Fibroblast of the aortic adventitia (primary cell): ENCODE measurements at regions not wholly inside any gene's neighbourhood (a gene's known extent, or its start where the extent isn't known, plus 50 kb on each side); places are given as distances from the start of the nearest gene placed in this dataset.
A peak's percentile ranks its signal among the peaks of the same experiment; 100 is the strongest.

ENCODE experiments used
- DNase-seq: peaks from one replicate; pipeline ENCODE4 v3.0.0-alpha.2; 2010; ENCODE audit warnings: low read depth
- H3K4me3 ChIP-seq: 2 replicates; pipeline ENCODE4 v1.5.1; 2011; ENCODE audit warnings: low read depth, mild to moderate bottlenecking, control low read depth, low read length, moderate library complexity
- TF ChIP-seq, protein P1 (sequence below): IDR thresholded peaks from 2 replicates; pipeline ENCODE4 v1.5.1; 2011; ENCODE audit warnings: mild to moderate bottlenecking, low read length, control low read depth, inconsistent platforms; ENCODE audit not compliant: insufficient read depth

DNA sequence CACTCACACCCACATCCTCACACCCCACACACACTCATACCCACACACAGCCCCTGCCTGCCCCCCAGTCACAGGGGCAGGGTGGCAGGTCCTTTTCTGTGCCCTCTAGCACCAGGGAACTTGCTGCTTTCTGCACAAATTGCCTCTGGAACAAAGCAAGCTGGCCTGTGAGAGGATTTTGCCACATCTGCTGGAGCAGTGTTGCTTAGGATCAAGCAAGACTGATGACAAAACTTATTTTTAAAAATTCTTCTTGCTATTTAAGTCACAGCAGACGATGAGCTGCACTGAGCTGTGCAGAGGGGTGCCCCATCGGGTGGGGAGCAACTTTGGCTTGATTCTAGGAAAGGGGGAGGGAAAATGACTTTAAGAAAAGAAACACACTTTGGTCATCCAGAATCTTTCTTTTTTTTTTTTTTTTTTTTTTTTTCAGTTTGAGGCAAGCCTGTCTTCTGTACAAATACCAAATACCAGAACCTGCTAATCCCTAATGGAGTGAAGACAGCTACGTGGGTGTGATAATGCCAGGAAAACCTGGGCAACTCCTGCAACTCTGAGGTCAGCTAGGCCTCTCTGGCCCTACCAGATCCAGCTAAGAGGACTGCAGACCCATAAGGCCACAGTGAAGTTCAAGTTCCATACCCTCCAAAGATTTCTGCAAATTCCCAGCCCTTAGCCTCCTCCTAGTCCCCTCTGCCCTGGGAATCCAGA is 195.3 kb downstream of the ABHD5 start:
- DNase-seq: no peak
- TF ChIP-seq, protein P1, sequence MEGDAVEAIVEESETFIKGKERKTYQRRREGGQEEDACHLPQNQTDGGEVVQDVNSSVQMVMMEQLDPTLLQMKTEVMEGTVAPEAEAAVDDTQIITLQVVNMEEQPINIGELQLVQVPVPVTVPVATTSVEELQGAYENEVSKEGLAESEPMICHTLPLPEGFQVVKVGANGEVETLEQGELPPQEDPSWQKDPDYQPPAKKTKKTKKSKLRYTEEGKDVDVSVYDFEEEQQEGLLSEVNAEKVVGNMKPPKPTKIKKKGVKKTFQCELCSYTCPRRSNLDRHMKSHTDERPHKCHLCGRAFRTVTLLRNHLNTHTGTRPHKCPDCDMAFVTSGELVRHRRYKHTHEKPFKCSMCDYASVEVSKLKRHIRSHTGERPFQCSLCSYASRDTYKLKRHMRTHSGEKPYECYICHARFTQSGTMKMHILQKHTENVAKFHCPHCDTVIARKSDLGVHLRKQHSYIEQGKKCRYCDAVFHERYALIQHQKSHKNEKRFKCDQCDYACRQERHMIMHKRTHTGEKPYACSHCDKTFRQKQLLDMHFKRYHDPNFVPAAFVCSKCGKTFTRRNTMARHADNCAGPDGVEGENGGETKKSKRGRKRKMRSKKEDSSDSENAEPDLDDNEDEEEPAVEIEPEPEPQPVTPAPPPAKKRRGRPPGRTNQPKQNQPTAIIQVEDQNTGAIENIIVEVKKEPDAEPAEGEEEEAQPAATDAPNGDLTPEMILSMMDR: no peak
- H3K4me3 ChIP-seq: no peak overlapping the region

DNA sequence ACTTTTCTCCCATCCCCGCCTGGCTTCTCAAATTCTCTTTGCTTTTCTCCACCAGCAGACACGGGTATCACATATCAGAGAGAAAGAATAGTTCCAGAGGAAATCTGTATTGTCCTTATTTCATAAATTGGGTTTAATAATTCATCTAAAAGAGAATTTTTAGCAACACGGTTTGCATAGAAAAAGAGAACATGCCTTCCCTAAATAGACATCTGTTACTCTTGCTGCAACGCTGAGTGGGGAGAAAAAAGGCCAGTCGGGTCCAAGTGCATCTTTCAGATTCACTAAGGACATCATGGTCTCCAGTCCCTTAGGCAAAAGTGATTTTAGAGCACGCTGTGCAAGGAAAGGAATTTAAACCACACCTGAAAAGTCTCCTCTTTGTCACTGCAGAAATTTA is 201.3 kb downstream of the ABHD5 start:
- DNase-seq: no peak
- TF ChIP-seq, protein P1: no peak

DNA sequence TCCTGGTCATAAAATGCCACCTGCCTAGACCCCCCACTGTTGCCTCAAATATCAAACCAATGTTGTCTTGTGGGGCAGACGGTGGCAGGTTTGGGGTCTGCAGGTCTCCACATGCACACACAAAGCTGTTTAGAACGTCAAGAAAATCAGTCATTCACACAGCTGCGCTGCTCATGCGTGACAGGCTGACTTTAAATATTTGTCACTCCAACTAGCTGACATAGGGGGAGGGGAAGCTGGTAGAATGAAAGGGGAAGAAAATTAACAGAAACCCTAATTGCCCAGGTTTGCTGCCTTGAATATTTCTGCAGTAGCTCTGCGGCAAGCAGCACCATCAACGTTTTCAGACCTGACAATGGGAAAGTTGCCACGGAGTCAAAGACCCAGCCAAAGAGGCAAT is 201.8 kb downstream of the ABHD5 start:
- no peak for DNase-seq
- H3K4me3 ChIP-seq: no peak overlapping the region
- TF ChIP-seq, protein P1: no peak

More for the DNA sequence above, 201.3 kb downstream of the ABHD5 start:
- H3K4me3 ChIP-seq: no peak overlapping the region

DNA sequence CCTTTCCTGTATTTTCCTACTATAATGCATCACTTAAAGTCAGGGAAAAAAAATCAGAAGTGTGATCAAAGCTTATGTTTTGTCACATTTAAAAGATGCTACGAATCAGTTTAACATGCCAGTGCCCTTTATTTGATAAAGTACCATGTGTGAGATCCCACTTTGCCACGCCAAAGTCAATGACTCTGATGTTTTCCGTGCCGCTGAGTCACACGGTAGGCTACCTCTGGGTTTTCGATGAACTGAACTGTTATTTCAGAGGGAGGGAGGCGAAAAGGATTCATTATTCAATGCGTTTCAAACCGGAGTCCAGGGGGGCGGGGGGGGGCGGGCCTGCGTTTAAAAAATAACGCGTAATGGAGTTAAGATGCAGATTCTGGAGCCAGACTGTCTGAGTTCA is 203.0 kb downstream of the ABHD5 start:
- peak overlapping the region; percentile 59 for H3K4me3 ChIP-seq
- TF ChIP-seq, protein P1: no peak
- DNase-seq: peak; percentile 21

DNA sequence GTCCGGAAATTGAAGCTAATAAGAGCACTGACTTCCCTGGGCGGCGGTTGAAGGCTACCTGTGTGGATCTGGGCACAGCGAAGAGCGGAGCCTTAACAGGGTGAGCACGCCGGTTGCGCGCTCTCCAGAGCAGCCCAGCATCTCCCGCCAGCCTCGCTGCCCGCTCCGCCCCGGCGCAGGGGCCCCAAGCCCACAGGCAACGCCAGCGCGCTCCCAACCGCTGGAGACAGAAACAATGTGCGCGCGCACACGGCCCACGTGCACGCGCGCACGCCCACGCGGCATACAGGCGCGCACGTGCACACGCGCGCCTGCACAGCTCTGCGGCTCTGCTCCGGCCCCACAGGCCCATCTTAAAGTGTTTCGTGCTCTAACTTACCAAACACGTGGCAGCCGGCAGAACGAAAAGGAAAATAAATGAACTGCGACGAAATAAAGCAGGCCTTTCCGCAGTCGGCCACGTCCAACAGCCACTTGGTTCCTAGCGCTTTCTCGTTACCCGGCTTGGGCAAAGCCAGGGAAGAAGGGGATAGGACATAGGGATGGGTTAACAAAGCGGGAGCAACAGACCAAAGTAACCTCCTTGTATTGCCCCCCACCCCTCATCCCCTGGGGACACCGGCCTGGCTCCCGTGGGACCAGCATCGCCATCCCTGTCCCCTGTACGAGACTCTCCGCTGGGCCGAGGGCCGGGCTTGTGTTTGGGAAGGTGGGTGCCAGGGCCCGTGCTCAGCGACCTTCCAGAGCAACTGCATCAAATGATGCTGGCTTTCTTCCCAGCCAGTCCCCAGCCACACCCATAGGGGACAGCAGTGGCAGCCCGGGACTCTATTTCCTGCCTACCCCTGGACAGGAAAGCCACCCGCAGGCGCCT is 203.7 kb downstream of the ABHD5 start:
- peak; percentile 69 for DNase-seq
- TF ChIP-seq, protein P1: no peak
- H3K4me3 ChIP-seq: peak overlapping the region; percentile 59

DNA sequence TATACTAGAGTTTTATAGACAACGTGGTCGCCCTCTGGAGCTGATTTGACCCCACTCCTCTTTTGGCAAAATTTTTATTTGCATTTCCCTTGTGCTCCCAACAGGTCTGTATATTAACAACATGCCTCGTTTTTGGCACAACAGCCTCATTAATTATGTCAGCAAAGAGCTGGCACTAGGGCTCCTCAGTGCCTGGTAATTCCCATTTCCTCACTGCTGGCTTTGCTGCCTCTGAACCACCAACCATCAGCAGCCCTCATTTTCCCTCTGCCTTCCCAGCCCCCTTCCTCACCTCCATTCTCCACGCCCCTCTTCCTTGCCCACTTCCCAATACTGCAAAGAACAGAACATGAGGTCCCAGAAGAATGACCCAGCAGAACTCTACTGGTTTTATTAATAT is 204.8 kb downstream of the ABHD5 start:
- TF ChIP-seq, protein P1: no peak
- H3K4me3 ChIP-seq: no peak overlapping the region
- no peak for DNase-seq
